ENCODE measurements at regions not wholly inside any gene's neighbourhood (a gene's known extent, or its start where the extent isn't known, plus 50 kb on each side); places are given as distances from the start of the nearest gene placed in this dataset.
"Not testable (repeated sequence)": the region's sequence is repeated elsewhere in the genome, so short reads cannot be mapped to it uniquely, and the experiment has no call there.

- no peaks in the 10 kb centered on the region for H3K9me3 ChIP-seq
- intact Hi-C loops (cut with DNase I) = no loop called here
- no peak for DNase-seq (ENCODE audit: low spot score)
- H3K4me1 ChIP-seq (replicated peaks) = no peaks in the 10 kb centered on the region
- 87% methylated on average over 4 of the region's 4 CpGs for WGBS
- H3K36me3 ChIP-seq = no peaks in the 10 kb centered on the region
- TF ChIP-seq POLR2AphosphoS5 (IDR thresholded peaks at IDR 0.05) = no peak
- TF ChIP-seq CTCF (IDR thresholded peaks at IDR 0.05) = no peak
- TF ChIP-seq POLR2A (IDR thresholded peaks at IDR 0.05) = no peak
- no peak overlapping the region for H3K27ac ChIP-seq
- no peaks in the 10 kb centered on the region for H3K27me3 ChIP-seq (replicated peaks; ENCODE audit: insufficient read depth)
- no peak overlapping the region for H3K4me3 ChIP-seq
These were observed 1265.1 kb downstream of the CDH8 start for GRCh38 chr16:60771138-60771537.

GRCh38 chr16:60770384-60770783, 1265.9 kb downstream of the CDH8 start:
- intact Hi-C loops (cut with DNase I) = not testable (repeated sequence)

GRCh38 chr16:60763869-60764268, 1272.4 kb downstream of the CDH8 start:
- intact Hi-C loops (cut with DNase I) = no loop called here
- Histone ChIP-seq H3K4me3 (no peak overlapping the region), H3K9me3 (no peaks in the 10 kb centered on the region), H3K4me1 (replicated peaks) (no peaks in the 10 kb centered on the region), H3K36me3 (no peaks in the 10 kb centered on the region), H3K27ac (no peak overlapping the region), H3K27me3 (replicated peaks; ENCODE audit: insufficient read depth) (no peaks in the 10 kb centered on the region)
- TF ChIP-seq POLR2A (IDR thresholded peaks at IDR 0.05) (no peak), CTCF (IDR thresholded peaks at IDR 0.05) (no peak), POLR2AphosphoS5 (IDR thresholded peaks at IDR 0.05) (no peak)
- no peak for DNase-seq (ENCODE audit: low spot score)
- WGBS = 71% methylated on average over 4 of the region's 4 CpGs

More at GRCh38 chr16:60770384-60770783, 1265.9 kb downstream of the CDH8 start:
- H3K36me3 ChIP-seq; H3K27me3 ChIP-seq (replicated peaks; ENCODE audit: insufficient read depth); H3K4me3 ChIP-seq; DNase-seq (ENCODE audit: low spot score); H3K9me3 ChIP-seq; H3K4me1 ChIP-seq (replicated peaks); H3K27ac ChIP-seq: not testable (repeated sequence)

GRCh38 chr16:60755907-60756306, 1280.3 kb downstream of the CDH8 start:
- no peak overlapping the region for H3K4me3 ChIP-seq
- no peak for DNase-seq (ENCODE audit: low spot score)
- no peaks in the 10 kb centered on the region for H3K27me3 ChIP-seq (replicated peaks; ENCODE audit: insufficient read depth)
- intact Hi-C loops (cut with DNase I) = no loop called here
- H3K36me3 ChIP-seq = no peaks in the 10 kb centered on the region
- no peaks in the 10 kb centered on the region for H3K9me3 ChIP-seq
- TF ChIP-seq POLR2AphosphoS5 (IDR thresholded peaks at IDR 0.05) = no peak
- TF ChIP-seq POLR2A (IDR thresholded peaks at IDR 0.05) = no peak
- TF ChIP-seq CTCF (IDR thresholded peaks at IDR 0.05) = no peak
- no peak overlapping the region for H3K27ac ChIP-seq
- H3K4me1 ChIP-seq (replicated peaks) = no peaks in the 10 kb centered on the region

- intact Hi-C loops (cut with DNase I) = no loop called here
- Histone ChIP-seq H3K9me3 (no peaks in the 10 kb centered on the region), H3K36me3 (no peaks in the 10 kb centered on the region), H3K4me1 (replicated peaks) (no peaks in the 10 kb centered on the region), H3K27ac (no peak overlapping the region), H3K27me3 (replicated peaks; ENCODE audit: insufficient read depth) (no peaks in the 10 kb centered on the region), H3K4me3 (no peak overlapping the region)
- TF ChIP-seq CTCF (IDR thresholded peaks at IDR 0.05) (no peak), POLR2AphosphoS5 (IDR thresholded peaks at IDR 0.05) (no peak), POLR2A (IDR thresholded peaks at IDR 0.05) (no peak)
- no peak for DNase-seq (ENCODE audit: low spot score)
These were observed 1287.9 kb downstream of the CDH8 start for GRCh38 chr16:60748366-60748765.

Data from prostate gland (tissue), 2 donors.